HG03045 (cell line): ENCODE measurements at regions not wholly inside any gene's neighbourhood (a gene's known extent, or its start where the extent isn't known, plus 50 kb on each side); places are given as distances from the start of the nearest gene placed in this dataset.
"Not testable (repeated sequence)": the region's sequence is repeated elsewhere in the genome, so short reads cannot be mapped to it uniquely, and the experiment has no call there.

Experiments
- ATAC-seq: cut with Tn5 transposase; IDR thresholded peaks from one replicate; pipeline ENCODE4 v1.9.1; 2021; ENCODE audit warnings: mild to moderate bottlenecking, moderate library complexity; ENCODE audit not compliant: unreplicated experiment

GRCh38 chr4:103318327-103318726, 120.2 kb upstream of the CENPE start:
- no peak for ATAC-seq

DNA sequence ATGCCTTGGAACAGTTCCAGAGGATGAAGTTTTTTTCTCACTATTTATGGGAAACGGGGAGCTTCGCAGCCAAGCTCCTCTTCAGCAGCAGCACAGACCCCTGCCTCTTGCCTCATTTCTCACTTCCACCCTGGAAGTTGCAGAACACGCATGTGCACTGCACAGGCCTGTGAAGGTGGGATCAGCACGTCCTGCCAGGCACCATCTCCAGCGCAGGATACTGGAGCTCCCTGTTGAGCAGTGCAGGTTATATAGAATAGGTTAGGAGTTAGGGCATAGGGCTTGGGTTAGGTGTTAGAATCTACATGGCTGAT, 110.1 kb upstream of the CENPE start:
- no peak for ATAC-seq

DNA sequence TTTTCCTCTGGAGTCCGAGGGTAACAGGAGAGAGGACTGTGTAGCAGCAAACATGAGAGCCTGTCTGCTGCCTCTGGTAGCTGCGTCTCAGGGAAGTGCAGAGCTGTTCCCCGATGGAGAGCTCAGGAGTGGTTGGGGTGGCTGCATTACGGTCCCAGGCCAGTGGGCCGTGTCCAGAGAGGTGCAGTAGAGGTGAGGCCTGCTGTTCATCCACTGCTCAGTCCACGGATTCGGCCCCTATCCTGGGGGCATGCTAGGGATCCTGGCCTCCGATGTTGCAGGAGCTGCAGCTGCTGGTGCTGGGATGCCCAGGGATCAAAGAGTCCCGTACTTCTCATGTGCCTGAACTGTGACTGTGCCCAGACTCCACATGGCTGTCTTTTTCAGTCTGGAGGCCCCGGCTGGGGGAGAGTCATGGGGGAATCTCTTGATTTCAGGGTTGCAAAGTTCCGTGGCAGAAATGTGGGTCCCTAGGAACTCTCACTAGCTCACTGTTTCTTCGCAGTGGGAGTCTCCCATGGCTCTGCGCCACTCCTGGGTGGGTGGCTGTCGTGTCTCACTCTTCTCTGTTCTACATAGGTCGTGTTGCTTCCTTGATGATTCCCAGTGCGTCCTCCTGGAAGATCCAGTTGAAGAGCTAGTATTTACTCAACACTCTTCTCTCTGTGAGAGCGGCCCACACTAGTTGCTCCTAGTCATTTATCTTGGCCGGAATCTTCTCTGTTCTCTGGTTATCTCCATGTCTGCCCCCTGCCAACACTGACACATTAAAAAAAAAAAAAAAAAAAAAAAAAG, 109.5 kb upstream of the CENPE start:
- ATAC-seq = no peak

DNA sequence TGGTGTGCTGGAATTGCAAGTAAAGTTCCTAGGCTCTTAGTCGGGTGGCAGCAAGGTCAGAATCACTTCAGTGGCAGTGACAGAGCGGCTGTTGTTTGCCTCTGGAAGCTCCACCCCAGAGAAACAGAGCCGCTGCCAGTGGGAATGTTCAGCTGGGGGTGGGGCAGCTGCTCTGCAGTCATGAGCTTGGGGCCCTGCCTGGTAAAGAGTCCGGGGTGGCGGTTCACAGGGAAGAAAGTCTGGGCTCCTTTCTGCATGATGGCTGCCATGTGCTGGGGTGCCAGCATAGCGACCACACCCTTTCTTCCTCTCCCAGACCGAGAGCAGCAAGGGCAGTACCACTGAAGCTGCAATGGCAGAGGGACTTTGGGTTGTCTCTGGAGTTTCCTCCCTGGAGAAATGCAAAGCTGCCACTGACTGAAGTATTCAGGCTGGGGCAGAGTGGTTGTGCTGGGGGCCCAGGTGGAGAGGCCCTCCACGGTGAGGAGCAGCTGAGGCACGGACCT, 108.8 kb upstream of the CENPE start:
- ATAC-seq = no peak

GRCh38 chr4:103305355-103305754, 107.2 kb upstream of the CENPE start:
- ATAC-seq = no peak

DNA sequence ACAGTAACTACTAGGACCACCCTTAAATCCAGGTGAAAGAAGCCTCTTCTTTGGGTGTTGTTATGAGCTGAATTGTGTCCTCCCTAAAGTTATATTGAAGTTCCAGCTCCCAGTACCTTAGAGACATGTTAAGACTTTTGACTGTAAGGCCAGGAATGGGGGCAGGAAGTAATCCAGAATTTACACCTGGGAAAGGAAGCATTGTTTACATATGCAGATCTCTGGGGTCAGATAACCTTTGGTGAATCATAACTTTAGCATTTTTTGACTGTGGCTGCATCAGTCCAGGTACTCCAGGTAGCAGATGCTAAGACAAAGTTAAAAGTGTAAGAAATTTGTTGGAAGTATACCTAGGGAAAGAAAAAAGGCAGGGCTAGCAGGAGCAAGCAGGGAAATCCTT, 104.9 kb upstream of the CENPE start:
- no peak for ATAC-seq

DNA sequence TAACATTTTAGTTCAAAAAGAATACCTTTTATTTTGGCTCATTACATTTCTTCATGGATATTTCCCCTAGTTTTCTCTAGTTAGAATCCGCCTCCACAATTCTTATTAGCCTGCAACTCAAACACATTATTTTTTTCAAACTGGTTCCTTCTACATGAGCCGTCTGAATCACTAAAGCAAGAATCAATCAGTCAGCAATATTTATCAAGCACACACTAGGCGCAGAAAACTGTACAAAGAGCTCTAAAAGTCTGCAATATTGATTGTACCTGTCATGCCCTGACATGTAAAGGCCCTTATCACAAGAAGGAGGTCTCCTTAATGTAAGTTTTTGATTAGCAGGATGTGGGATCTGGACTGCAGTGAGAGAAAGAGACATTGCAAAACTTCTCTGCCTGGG, 94.8 kb upstream of the CENPE start:
- no peak for ATAC-seq

GRCh38 chr4:103292373-103292772, 94.2 kb upstream of the CENPE start:
- no peak for ATAC-seq

GRCh38 chr4:103289186-103289585, 91.0 kb upstream of the CENPE start:
- ATAC-seq = no peak

DNA sequence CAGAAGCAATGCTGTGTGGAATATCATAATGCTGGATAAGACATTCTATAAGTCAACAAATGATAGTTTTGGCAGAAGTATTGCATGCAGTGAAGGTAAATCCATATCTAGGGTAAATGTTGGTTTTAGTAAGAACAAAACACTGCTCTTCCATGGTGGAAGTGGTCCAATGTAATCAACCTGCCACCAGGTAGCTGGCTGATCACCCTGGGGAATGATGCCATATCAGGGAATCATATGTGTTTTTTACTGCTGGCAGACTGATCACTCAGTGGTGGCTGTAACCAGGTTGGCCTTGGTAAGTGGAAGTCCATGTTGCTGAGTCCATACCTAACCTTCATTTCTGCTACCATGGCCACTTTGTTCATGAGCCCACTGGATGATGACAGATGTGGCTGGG, 74.0 kb upstream of the CENPE start:
- ATAC-seq = no peak

DNA sequence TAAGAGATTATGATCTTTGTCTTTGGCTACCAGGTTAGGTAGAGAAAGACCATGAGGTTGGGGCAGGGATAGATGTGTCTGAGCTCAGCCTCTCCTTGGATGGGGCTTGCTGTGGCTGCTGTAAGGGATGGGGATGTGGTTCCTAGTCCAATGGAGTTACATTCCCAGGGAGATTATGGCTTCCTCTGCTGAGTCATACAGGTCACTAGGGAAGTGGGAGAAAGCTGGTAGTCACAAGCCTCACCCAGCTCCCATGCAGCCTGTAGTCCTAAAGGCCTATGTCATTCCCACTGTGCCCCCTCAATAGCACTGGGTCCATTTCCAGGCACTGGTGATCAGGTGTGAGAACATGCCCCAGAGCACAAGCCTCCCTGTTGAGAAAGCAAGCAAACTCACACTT, 70.6 kb upstream of the CENPE start:
- ATAC-seq = no peak

DNA sequence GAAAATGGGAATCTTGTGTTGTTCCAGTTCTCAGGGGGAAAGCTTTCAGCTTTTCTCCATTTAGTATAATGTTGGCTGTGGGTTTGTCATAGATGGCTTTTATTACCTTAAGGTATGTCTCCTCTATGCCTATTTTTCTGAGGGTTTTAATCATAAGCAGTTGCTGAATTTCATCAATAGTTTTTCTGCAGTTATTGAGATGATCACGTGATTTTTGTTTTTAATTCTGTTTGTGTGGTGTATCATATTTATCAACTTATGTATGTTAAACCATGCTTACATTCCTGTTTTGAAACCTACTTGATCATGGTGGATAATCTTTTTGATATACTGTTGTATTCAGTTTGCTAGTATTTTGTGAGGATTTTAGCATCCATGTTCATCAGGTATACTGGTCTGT, 66.8 kb upstream of the CENPE start:
- no peak for ATAC-seq

GRCh38 chr4:103256068-103256467, 57.9 kb upstream of the CENPE start:
- not testable (repeated sequence) for ATAC-seq
